HUES48 (cell line): ENCODE measurements at regions not wholly inside any gene's neighbourhood (a gene's known extent, or its start where the extent isn't known, plus 50 kb on each side); places are given as distances from the start of the nearest gene placed in this dataset.

ENCODE experiments used
- H3K27ac ChIP-seq: one replicate; pipeline ENCODE4 v1.7.0; 2013; ENCODE audit warnings: low read depth, low read length, inconsistent platforms
- H3K27me3 ChIP-seq: 2 replicates; pipeline ENCODE4 v1.6.1; 2013; ENCODE audit warnings: mild to moderate bottlenecking, low read length; ENCODE audit not compliant: control insufficient read depth, insufficient read depth
- H3K36me3 ChIP-seq: 2 replicates; pipeline ENCODE4 v1.6.1; 2013; ENCODE audit warnings: low read length; ENCODE audit not compliant: control insufficient read depth, insufficient read depth
- H3K4me1 ChIP-seq: 2 replicates; pipeline ENCODE4 v1.6.1; 2013; ENCODE audit warnings: mild to moderate bottlenecking, low read length; ENCODE audit not compliant: control insufficient read depth, insufficient read depth
- H3K4me3 ChIP-seq: 2 replicates; pipeline ENCODE4 v1.5.1; 2013; ENCODE audit warnings: mild to moderate bottlenecking, low read depth, low read length
- H3K9ac ChIP-seq: 2 replicates; pipeline ENCODE4 v1.6.1; 2013; ENCODE audit warnings: mild to moderate bottlenecking, low read depth, low read length, moderate library complexity
- H3K9me3 ChIP-seq: 2 replicates; pipeline ENCODE4 v1.6.1; 2013; ENCODE audit warnings: low read length; ENCODE audit not compliant: control insufficient read depth, insufficient read depth

DNA sequence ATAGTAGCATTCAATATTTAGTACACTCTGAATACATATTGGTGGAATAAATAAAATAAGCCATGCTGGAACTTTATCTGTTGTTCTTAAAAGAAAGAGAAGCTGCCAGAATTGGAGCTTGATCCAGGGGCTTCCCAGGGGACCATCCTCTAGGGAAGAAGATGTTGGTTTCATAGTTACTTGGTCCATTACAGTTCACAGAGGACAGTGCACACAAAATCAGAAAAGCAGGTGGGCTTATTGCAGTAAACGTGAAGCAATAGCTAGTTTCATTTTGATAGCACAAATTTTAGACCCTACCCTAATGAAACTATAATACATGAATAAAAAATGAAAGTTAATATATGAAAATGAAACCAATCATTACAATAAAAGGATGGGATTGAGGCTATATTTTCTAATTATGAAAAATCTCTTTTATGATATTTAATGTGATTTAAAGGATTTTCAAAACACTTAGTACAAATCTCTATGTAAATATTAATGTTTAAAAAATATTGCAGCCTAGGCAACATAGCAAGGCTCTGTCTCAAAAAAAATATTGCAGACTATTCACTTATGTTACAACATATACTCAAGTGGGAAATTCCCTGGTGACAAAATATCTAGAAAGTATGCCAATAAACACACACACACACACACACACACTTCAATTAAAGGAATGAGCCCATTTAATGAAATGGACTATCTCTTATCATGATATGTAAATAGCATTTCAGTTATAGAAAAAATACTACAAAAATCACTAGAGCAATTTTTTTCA is 227.0 kb upstream of the MARCKS start:
- Histone ChIP-seq H3K9ac (no peak overlapping the region), H3K9me3 (no peaks in the 10 kb centered on the region), H3K4me1 (no peaks in the 10 kb centered on the region), H3K27me3 (peaks cover 5% of the 10 kb centered on the region; the same call in 1 of the 2 replicates), H3K4me3 (no peak overlapping the region), H3K27ac (no peak overlapping the region), H3K36me3 (no peaks in the 10 kb centered on the region)

DNA sequence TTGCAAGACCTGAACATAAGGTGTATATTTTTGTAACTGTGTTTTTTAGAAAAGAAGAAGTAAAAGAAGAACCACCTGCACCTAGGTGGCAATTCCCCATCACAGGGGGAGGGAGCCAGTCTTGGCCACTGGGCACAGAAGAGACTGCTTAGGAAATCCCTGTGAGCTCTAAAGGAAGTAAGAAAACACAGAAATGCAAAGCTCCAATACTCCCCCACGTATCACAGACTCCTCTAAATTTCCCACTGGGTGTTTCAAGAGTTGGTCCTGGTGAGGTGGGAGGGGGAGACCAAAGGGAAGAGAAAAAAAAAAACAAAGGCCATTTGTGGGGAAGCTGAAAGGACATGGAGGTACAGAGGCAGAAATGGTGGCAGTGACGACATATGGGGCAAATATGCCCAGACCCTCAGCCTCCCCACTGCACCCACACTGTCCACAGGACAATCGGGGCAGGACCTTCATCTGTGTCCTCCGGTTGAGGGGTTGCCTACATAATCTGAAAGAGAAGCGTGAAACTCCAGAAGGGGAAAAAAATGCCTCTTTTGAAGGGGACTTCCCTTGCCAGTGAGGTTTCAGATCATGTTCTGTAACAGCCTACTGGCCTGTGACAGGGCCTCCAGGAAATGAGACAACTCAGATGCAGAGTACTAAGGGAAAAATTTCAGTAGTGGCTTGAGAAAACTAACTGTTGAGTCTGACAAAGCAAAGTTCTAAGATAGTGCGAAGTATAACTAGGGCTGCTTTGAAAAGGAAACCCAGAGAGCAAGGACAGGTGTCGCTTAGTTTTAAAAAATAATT is 226.2 kb upstream of the MARCKS start:
- H3K9ac ChIP-seq = no peak overlapping the region
- H3K4me1 ChIP-seq = no peaks in the 10 kb centered on the region
- H3K27me3 ChIP-seq = peaks cover 5% of the 10 kb centered on the region; the same call in 1 of the 2 replicates
- no peaks in the 10 kb centered on the region for H3K9me3 ChIP-seq
- H3K36me3 ChIP-seq = no peaks in the 10 kb centered on the region
- no peak overlapping the region for H3K27ac ChIP-seq
- H3K4me3 ChIP-seq = no peak overlapping the region

DNA sequence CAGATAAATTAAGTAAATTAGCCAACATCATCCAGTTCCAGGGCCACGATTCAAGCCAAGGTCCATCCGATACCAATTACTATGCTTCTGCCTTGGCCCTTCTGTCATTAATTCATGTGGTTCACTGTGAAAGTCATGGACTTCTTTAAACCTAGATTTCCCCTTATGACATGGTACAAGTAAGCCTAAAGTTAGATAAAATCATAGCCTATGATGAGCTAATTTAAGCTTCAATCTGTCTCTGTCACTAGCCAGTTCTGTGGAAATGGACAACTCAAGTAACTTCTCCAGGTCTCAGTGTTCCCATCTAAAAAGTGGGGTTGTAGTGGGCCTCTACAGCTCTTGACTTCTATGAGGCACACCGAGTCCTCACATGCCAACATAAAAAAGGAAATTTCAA is 225.5 kb upstream of the MARCKS start:
- Histone ChIP-seq H3K36me3 (no peaks in the 10 kb centered on the region), H3K9ac (no peak overlapping the region), H3K27me3 (peaks cover 5% of the 10 kb centered on the region; the same call in 1 of the 2 replicates), H3K27ac (no peak overlapping the region), H3K4me3 (no peak overlapping the region), H3K9me3 (no peaks in the 10 kb centered on the region), H3K4me1 (no peaks in the 10 kb centered on the region)

DNA sequence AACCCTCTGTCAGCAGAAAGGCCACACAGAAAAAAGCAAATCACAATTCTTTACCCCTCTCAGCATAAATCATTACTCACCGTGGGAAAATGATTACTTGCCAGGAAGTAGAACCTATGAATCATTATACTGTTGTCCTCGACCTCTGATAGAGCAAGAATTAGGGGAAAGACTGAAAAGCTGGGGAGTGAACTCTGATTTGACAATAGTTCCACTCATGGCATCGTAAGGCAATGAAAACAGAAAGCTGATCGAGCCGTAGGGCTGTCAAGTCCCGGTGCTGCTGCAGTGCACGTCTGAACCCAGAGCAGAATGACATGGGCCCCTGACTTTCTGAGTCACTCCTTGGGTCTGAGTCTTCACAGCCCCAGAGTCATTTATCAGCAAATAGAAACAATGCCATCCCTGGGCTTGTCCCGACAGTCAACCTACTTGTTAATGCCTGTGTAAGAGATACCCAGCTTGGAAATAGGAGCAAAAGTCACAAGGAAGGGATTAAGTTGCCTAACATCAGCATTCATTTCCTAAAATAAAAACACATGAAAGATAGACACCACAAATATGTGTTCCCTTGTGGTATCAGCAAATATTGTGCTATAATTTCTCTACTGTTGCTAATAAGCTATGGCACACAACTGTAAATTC is 224.8 kb upstream of the MARCKS start:
- Histone ChIP-seq H3K27ac (no peak overlapping the region), H3K4me3 (no peak overlapping the region), H3K9me3 (no peaks in the 10 kb centered on the region), H3K9ac (no peak overlapping the region), H3K36me3 (no peaks in the 10 kb centered on the region), H3K27me3 (peaks cover 5% of the 10 kb centered on the region; the same call in 1 of the 2 replicates), H3K4me1 (no peaks in the 10 kb centered on the region)

DNA sequence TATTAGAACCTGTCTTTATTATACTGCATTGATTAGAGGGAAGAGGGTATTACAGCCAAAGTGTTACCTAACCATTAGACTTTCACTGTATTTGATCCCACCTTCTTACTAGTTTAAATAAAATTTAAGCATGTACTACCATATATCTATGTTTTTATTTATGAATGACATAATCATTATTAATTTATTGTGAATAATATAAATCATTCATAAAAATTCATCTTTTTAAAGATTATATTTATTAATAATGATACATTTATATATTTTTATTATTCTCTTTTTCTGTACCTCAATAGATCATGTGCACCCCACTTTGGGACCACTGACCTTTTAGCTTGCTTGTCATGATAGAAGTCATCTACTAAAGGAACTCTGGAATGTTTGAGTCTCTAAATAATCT is 223.5 kb upstream of the MARCKS start:
- H3K9ac ChIP-seq = no peak overlapping the region

DNA sequence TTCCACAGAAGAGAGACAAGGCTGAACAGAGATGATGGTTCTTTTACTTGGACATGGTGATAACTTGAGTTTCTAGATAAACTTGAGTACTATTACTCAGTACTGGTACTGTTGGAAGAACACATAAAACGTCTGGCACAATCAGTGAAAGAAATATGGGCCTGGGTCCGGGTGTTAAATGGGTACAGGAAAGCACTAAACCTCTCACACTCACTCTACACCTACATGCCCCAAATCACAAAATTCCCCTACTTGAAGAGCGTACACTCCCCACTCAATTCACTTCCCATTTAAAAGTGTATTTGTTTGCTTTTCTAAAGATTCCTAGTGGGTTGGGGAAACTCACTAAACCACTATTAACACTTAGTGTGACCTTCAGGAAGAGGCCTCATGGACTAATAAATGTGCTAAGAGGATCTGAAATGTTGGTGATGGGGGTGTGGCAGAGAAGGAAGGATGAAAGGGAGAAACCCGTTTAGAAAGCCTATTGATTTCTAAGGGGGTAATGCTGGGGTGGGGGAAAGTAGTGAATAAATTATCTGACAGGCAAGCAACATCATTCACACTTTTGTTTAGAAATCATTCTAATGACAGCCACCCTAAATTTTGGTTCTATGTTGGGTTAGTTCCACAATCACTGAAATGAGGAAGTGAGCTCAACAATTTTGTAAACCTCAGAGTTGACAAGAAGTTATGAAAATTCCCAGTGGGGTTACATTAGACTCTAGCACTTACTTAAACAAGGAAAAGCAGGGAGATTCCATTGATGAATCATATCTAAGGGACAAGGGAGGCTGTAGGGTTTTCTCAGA is 222.6 kb upstream of the MARCKS start:
- no peaks in the 10 kb centered on the region for H3K9me3 ChIP-seq
- no peak overlapping the region for H3K9ac ChIP-seq
- H3K4me3 ChIP-seq = no peak overlapping the region
- H3K4me1 ChIP-seq = no peaks in the 10 kb centered on the region
- H3K27ac ChIP-seq = no peak overlapping the region
- no peaks in the 10 kb centered on the region for H3K27me3 ChIP-seq
- H3K36me3 ChIP-seq = no peaks in the 10 kb centered on the region

More for the DNA sequence above, 223.5 kb upstream of the MARCKS start:
- Histone ChIP-seq H3K27me3 (no peaks in the 10 kb centered on the region), H3K4me1 (no peaks in the 10 kb centered on the region), H3K9me3 (no peaks in the 10 kb centered on the region), H3K27ac (no peak overlapping the region), H3K36me3 (no peaks in the 10 kb centered on the region), H3K4me3 (no peak overlapping the region)

DNA sequence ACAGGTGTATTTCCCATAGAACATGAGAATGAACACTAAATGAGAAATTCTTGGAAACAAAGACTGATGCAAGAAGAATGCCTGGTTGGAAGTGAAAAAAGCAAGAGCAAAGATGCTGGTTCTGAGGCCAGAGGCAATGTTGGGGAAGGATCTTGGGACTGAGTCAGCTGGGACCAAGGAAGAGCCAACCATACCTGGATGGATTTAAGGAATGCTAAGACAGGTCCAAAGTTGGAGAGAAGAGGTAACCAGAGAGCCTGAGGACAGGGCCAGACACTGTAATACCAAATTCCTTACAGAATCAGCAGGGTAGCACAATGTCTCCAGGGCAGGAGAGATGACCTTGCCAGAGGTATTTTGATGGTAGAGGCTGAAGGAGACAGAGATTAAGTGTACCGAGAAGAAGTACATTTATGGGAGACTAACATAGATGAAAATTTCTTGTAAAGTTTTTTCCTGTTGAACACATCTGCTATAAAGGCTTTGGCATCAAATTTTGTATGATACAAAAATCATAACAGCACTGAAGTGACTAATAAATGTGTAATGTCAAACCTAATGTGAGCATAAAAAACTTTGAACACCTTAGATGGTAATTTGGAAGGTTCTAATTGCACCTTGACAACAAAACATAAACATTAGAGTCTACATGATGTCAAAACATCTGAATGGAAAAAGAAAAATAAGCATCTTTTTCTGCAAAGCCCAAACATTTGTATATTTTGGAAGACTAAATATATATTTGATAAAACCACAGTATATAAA is 221.7 kb upstream of the MARCKS start:
- no peaks in the 10 kb centered on the region for H3K36me3 ChIP-seq
- no peaks in the 10 kb centered on the region for H3K27me3 ChIP-seq
- H3K4me3 ChIP-seq = no peak overlapping the region
- no peak overlapping the region for H3K27ac ChIP-seq
- no peaks in the 10 kb centered on the region for H3K9me3 ChIP-seq
- no peak overlapping the region for H3K9ac ChIP-seq
- no peaks in the 10 kb centered on the region for H3K4me1 ChIP-seq

DNA sequence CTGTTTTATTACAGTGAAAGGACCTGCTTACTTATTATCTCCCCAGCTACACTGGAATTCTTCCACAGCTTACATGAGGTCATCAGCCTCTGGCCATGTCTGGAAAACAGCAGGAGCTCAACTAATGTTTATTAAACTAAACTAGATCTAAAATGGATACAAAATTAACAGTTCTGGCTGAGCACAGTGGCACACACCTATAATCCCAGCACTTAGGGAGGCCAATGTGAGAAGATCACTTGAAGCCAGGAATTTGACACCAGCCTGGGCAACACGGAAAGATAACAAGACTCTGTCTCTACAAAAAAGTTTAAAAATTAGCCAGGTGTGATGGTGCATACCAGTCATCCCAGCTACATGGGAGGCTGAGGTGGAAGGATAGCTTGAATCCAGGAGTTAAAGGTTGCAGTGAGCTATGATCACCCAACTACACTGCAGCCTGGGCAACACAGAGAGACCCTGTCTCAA is 220.8 kb upstream of the MARCKS start:
- no peaks in the 10 kb centered on the region for H3K36me3 ChIP-seq

DNA sequence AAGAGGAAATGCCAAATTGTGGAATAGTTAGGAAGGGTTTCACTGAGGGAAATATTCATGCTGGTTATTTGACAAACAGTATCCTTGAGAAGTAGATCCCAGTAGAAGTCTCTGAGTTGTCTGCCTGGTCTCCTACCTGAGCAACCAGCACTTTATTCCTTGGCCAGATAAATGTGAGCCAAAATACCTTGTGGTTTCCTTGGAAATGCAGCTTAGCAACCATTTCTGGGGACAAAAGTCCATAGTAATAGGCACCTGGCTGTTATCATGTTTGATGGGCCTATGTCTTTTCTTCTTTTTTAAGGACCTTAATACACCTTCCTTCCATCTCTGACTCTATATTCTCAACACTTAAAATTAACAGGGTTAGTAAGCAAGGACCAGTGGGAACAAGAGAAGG is 217.1 kb upstream of the MARCKS start:
- Histone ChIP-seq H3K9me3 (no peaks in the 10 kb centered on the region), H3K36me3 (no peaks in the 10 kb centered on the region), H3K4me3 (no peak overlapping the region), H3K27me3 (no peaks in the 10 kb centered on the region; the same call in 1 of the 2 replicates), H3K9ac (no peak overlapping the region), H3K4me1 (0 out of 2 replicates have a peak, but pooled peaks cover 4% of the 10 kb centered on the region), H3K27ac (no peak overlapping the region)

More for the DNA sequence above, 220.8 kb upstream of the MARCKS start:
- Histone ChIP-seq H3K9me3 (no peaks in the 10 kb centered on the region), H3K4me3 (no peak overlapping the region), H3K27me3 (no peaks in the 10 kb centered on the region; the same call in 1 of the 2 replicates), H3K9ac (no peak overlapping the region), H3K4me1 (no peaks in the 10 kb centered on the region), H3K27ac (no peak overlapping the region)
